Activated T-cell treated with anti-CD3 and anti-CD28 coated beads, Interleukin-2, amount 50 U/mL, for 24 hours (primary cell): ENCODE measurements at regions not wholly inside any gene's neighbourhood (a gene's known extent, or its start where the extent isn't known, plus 50 kb on each side); places are given as distances from the start of the nearest gene placed in this dataset.

Experiments
- DNase-seq: peaks from one replicate; pipeline ENCODE4 v3.0.0-alpha.2; 2020
- H3K27ac Mint-ChIP-seq: 2 replicates; pipeline ENCODE4 v1.8.0; 2020; ENCODE audit warnings: mild to moderate bottlenecking, mixed read lengths
- H3K27me3 Mint-ChIP-seq: 2 replicates; pipeline ENCODE4 v1.8.0; 2020; ENCODE audit warnings: mixed read lengths
- H3K36me3 Mint-ChIP-seq: 2 replicates; pipeline ENCODE4 v1.8.0; 2020; ENCODE audit warnings: low read depth, mixed read lengths
- H3K4me1 Mint-ChIP-seq: 2 replicates; pipeline ENCODE4 v1.8.0; 2020; ENCODE audit warnings: low read depth, mixed read lengths
- H3K4me3 Mint-ChIP-seq: 2 replicates; pipeline ENCODE4 v1.8.0; 2020; ENCODE audit warnings: mild to moderate bottlenecking, moderate library complexity, mixed read lengths
- H3K9me3 Mint-ChIP-seq: 2 replicates; pipeline ENCODE4 v1.8.0; 2020; ENCODE audit warnings: mixed read lengths

DNA sequence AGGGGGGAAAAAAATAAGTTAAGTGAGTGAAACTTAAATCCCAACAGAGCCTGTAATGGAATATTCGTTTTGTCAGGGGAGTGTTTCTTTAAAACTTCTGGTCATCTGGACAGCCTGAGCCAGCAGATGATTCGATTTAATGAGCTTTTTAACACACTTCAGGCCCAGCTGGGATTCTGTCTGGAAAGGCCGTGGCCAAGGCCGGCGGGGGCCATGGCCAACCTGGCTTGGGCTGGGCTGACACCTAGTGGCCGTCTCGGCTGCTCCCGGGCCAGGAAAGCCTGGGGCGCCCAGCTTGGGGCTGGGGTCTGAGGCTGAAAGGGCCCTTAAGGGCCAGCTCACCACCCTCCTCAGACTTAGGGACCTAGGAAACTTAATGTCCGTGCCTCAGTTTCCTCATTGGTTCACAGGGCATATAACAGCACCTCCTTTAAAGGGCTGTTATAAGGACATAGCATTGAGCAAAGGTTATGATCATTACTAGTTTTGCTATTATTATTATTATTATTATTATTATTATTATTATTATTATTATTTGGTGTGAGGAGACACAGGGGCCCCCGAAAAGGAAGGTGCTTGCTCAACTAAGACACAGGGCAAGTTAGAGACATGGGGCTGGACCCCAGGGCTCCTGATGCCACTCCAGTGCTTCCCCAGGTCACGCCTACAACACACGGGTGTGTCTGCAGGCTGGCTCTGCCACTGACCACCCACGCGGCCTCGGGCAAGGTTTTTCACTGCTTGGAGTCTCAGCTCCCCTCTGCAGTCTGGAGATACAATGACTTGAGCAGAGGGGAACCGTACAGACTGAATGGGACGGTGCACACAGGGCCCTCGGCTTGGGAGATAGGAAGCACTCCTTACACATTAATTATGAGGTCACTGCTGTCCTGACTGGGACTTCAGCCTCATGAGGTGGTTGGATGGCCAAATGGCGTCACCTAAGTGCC is 84.0 kb downstream of the SYNE3 start:
- H3K27ac Mint-ChIP-seq, result no peak overlapping the region
- no peaks in the 10 kb centered on the region for H3K27me3 Mint-ChIP-seq
- H3K4me3 Mint-ChIP-seq, result no peak overlapping the region
- no peaks in the 10 kb centered on the region for H3K4me1 Mint-ChIP-seq
- peaks cover 95% of the 10 kb centered on the region for H3K36me3 Mint-ChIP-seq
- H3K9me3 Mint-ChIP-seq, result no peaks in the 10 kb centered on the region
- no peak for DNase-seq

DNA sequence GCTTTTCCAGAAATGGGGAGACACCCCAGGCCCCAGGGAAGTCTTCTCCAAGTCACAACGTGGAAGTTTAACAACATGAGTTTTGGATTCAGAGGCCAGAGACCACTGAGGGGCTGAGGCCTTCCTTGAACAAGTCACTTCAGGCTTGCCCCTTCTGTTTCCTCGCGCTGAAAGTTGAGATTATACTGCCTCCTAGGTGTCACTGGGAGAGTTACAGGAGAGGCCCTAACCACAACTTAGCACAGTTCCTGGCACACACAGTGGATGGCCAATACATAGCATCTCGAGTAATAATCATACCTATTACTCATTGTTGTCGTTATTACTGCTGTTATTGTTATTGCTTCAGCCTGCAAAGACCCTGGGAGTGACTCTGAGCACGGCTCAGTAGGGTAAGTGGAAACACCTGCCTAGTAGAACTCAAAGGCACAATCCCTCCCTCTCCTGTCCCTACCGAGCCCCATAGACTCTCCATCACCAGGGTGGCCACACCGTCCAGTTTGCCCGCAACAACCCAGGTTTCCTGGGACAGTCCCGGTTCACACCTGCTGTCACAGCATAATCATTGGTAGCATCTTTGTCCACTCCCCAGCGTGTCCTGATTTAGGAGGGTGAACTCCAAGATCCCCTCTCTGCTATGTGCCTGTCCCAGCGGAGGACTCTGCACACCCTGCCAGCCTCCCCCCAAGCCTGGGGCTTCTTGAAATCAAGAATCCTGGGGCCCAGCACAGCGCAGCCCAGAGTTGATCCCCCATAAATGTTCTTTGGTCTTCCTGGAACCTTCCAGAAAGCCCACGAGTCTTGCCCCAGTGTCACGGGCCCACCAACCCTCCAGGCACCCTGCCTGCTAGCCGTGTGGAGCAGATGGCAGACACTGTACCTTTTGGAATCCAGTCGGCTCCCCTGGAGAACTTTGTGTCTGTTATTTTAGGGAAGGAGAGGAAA is 85.0 kb downstream of the SYNE3 start:
- Mint-ChIP-seq H3K4me3 (no peak overlapping the region), H3K36me3 (peaks cover 87% of the 10 kb centered on the region), H3K27ac (no peak overlapping the region), H3K9me3 (no peaks in the 10 kb centered on the region), H3K4me1 (no peaks in the 10 kb centered on the region), H3K27me3 (no peaks in the 10 kb centered on the region)
- DNase-seq, result no peak

DNA sequence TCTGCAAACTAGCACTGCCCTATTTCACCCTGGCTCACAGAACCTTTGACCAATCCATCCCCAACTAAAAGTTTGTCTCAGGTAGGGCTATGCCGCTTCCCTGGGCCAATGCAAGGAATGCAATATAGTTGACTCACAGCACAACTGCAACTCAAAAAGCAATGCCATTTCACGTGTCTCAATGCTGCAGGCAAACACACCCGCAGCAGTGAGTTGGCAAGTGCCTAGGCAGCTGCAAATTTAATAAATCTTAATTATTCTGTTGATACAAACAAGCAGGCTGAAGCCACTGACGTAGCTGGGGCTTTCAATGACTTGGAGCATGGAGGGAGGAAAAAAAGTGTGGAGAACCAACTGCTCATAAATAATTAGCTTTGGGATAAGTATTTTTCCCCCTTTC is 87.9 kb downstream of the SYNE3 start:
- no peaks in the 10 kb centered on the region for H3K4me1 Mint-ChIP-seq
- no peaks in the 10 kb centered on the region for H3K9me3 Mint-ChIP-seq
- H3K4me3 Mint-ChIP-seq, result no peak overlapping the region
- no peak overlapping the region for H3K27ac Mint-ChIP-seq
- no peak for DNase-seq
- H3K36me3 Mint-ChIP-seq, result peaks cover 78% of the 10 kb centered on the region
- no peaks in the 10 kb centered on the region for H3K27me3 Mint-ChIP-seq

DNA sequence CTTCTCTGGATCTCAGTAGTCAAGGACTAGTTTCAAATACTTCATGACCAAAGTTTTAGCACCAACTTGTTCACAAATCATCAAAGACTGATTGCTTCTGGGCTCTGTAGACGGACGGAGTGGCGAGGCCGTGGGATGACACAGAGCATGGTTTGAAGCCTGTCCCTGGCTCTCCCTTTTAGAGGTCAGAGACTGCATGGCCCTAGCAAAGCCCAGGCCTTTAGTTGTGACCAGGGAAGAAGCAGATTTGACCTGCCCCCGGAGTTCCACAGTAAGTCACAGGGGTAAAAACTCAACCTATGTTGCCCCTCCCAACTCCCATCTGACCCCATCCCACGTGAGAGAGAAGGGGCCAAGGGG is 90.4 kb downstream of the SYNE3 start:
- Mint-ChIP-seq H3K27ac (peak overlapping the region; percentile 11), H3K36me3 (peaks cover 78% of the 10 kb centered on the region), H3K4me3 (no peak overlapping the region), H3K4me1 (no peaks in the 10 kb centered on the region), H3K9me3 (peaks cover 5% of the 10 kb centered on the region), H3K27me3 (no peaks in the 10 kb centered on the region)
- DNase-seq, result no peak

DNA sequence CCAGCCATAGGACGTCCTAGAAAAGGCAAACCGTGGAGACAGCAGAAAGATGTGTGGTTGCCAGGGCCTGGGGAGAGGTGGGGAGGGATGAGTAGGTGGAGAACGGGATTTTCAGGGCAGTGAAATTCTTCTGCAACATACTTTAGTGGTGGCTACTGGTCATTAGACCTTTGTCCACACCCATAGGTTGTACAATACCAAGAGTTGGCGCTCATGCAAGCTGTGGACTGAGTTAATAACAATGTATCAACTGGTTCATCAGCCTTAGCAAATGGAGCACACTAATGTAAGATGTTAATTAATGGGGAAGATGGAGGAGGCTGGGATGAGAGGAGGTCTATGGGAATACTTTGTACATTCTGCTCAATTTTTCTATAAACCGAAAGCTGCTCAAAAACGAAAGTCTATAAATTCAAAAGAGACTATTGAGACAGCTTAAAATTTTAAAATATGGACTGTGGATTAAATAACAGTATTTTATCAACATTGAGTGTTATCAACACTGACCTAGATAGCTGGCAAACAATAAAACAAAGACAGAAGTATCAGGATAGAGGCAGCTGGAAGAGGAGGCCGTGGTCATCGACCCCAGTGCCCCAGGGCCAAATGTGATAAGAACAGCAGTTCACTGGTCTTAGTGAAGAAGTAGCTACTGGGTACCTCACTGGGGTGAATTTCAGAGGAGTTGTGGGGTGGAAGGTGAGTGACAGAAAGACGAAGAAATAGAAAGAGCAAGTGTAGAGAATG is 90.9 kb downstream of the SYNE3 start:
- H3K36me3 Mint-ChIP-seq, result peaks cover 78% of the 10 kb centered on the region
- DNase-seq, result no peak
- peak overlapping the region; percentile 11 for H3K27ac Mint-ChIP-seq
- H3K9me3 Mint-ChIP-seq, result peaks cover 5% of the 10 kb centered on the region
- H3K27me3 Mint-ChIP-seq, result no peaks in the 10 kb centered on the region
- no peaks in the 10 kb centered on the region for H3K4me1 Mint-ChIP-seq
- no peak overlapping the region for H3K4me3 Mint-ChIP-seq

DNA sequence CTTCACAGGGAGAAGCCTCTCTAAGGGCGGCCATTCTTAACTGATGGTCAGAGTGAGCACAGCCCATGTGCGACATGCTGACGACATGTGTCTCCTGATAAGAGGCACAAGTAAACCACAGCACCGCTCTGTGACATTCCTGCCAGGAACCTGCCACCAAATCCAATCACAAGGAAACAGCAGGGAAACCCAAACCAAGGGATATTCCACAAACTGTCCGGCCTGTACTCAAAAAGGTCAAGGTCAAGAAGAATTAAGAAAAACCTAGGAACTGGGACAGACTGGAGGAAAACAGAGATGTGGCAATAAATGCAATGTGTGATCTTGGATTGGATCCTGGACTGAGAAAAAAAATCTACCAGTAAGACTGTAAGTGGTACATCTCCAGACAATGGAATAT is 91.9 kb downstream of the SYNE3 start:
- H3K27ac Mint-ChIP-seq, result no peak overlapping the region
- no peaks in the 10 kb centered on the region for H3K4me1 Mint-ChIP-seq
- DNase-seq, result no peak
- no peaks in the 10 kb centered on the region for H3K27me3 Mint-ChIP-seq
- H3K4me3 Mint-ChIP-seq, result no peak overlapping the region
- H3K9me3 Mint-ChIP-seq, result peaks cover 5% of the 10 kb centered on the region
- peaks cover 78% of the 10 kb centered on the region for H3K36me3 Mint-ChIP-seq

DNA sequence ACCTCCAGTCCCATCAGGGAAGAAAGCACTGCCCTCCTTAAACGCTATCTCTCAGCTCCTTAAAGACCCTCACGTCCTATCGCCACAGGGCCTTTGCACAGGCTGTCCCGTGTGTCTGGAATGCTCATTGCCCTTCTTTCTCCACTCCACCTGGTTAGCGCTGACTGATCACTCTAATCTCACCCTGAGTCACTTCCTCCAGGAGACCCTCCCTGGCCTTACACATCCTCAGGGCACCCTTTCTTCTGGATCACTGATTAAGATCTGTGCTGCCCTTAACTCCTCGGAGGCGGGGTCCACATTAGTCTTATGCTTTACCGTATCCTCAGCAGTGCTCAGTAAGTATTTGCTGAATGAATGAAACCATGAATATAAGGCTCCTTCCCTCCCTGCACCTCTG is 94.7 kb downstream of the SYNE3 start:
- no peak overlapping the region for H3K4me3 Mint-ChIP-seq
- H3K36me3 Mint-ChIP-seq, result peaks cover 80% of the 10 kb centered on the region
- no peaks in the 10 kb centered on the region for H3K27me3 Mint-ChIP-seq
- H3K9me3 Mint-ChIP-seq, result peaks cover 5% of the 10 kb centered on the region
- H3K4me1 Mint-ChIP-seq, result no peaks in the 10 kb centered on the region
- no peak overlapping the region for H3K27ac Mint-ChIP-seq
- DNase-seq, result no peak

DNA sequence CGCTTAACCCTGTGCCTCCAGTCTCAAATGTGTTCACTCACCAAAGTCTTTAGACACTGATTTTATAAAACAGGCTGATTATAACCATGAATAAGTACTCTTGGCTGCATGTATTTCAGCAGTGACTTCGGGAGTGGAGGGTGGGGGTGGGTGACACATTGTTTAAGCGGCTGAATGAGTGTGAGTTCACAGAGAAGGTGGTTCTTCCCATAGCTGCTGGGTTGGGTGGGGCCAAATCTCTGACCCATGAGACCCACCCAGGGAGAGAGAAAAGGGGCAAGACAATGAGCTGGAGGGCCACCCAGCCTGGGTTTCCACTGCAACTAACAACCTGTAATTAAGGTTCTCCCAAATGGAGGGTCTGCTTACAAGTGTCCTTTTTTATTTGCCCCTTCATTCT is 96.4 kb downstream of the SYNE3 start:
- Mint-ChIP-seq H3K27me3 (no peaks in the 10 kb centered on the region), H3K36me3 (peaks cover 82% of the 10 kb centered on the region), H3K9me3 (peaks cover 5% of the 10 kb centered on the region), H3K4me3 (no peak overlapping the region), H3K4me1 (no peaks in the 10 kb centered on the region), H3K27ac (no peak overlapping the region)
- no peak for DNase-seq

DNA sequence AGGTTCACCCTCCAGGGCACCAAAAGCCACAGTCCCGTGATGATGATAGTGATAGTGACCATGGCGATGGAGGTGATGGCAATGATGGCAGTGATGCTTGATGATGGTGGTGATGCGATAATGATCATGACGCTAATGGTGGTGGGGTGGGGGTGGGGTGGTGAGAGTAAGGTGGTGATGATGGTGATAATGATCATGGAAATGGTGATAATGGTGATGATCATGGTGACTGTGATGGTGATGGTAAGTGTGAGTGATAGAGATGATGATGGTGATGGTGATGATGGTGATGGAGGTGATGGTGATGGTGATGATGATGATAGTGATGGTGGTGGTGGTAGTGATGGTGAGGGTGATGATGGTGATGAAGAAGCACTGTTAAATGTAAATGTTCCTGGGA is 96.9 kb downstream of the SYNE3 start:
- Mint-ChIP-seq H3K27ac (no peak overlapping the region), H3K4me3 (no peak overlapping the region), H3K36me3 (peaks cover 78% of the 10 kb centered on the region), H3K9me3 (peaks cover 5% of the 10 kb centered on the region), H3K4me1 (no peaks in the 10 kb centered on the region), H3K27me3 (no peaks in the 10 kb centered on the region)
- no peak for DNase-seq

DNA sequence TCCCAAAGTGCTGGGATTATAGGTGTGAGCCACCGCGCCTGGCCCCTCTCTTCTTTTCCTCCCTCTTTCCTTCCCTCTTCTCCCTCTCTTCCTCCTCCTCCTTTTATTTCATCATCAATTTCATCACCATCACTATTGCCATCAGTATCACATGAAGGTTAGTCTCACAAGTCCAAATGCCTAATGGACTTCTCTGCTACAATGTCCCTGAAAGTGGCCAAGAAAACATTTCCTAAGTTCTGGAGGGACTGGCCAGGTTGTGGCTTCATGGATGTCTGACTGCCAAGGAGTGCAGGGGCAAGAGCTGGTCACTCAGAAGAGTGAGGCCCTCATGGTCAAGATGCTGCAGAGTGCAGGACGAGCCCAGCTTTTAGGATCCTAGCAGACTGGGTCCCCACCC is 97.6 kb downstream of the SYNE3 start:
- Mint-ChIP-seq H3K9me3 (peaks cover 5% of the 10 kb centered on the region), H3K4me1 (no peaks in the 10 kb centered on the region), H3K36me3 (peaks cover 75% of the 10 kb centered on the region), H3K27me3 (no peaks in the 10 kb centered on the region), H3K27ac (no peak overlapping the region), H3K4me3 (no peak overlapping the region)
- no peak for DNase-seq

DNA sequence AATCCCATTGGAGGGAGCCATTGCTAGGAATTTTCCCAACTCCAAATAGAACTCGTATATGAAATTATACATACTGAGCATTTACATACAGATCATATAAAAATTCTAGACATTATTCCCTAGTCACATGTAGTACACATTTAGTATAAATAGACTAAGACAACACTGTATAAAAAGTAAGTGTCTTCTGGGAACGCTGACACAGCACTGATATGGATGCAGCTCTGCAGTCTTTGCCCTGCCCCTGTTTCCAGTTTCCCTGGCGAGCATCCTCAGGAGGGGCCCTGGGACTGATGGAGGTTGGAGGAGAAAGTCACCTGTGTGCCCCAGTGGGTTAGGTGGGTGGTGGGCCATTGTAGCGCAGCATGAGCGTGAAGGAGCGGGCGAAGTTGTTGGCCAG is 97.8 kb upstream of the CLMN start:
- Mint-ChIP-seq H3K9me3 (peaks cover 5% of the 10 kb centered on the region), H3K36me3 (peaks cover 73% of the 10 kb centered on the region)

DNA sequence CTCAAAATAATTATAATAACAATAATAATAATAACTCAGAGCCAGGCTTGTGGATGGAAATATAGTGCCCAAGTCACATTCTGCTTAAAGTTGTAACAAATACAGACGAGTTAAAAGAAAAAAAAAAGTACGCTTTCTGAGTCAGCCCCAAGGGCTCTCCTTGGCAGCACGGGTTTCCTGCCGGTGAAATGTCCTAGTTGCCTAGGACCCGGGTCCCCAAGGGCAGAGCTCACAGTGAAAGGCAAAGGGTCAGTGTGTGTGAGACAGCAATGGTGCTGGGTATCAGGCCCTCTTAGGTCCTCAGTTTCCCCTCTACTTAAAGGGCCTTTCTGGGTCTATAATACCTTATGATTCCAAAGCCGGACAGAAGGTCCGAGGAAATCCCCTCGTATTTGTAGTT is 96.3 kb upstream of the CLMN start:
- peaks cover 70% of the 10 kb centered on the region for H3K36me3 Mint-ChIP-seq
- H3K9me3 Mint-ChIP-seq, result no peaks in the 10 kb centered on the region
- DNase-seq, result no peak
- no peak overlapping the region for H3K4me3 Mint-ChIP-seq
- H3K4me1 Mint-ChIP-seq, result no peaks in the 10 kb centered on the region
- H3K27me3 Mint-ChIP-seq, result no peaks in the 10 kb centered on the region
- no peak overlapping the region for H3K27ac Mint-ChIP-seq

More for the DNA sequence above, 97.8 kb upstream of the CLMN start:
- no peaks in the 10 kb centered on the region for H3K4me1 Mint-ChIP-seq
- H3K27ac Mint-ChIP-seq, result no peak overlapping the region
- DNase-seq, result no peak
- no peaks in the 10 kb centered on the region for H3K27me3 Mint-ChIP-seq
- no peak overlapping the region for H3K4me3 Mint-ChIP-seq

DNA sequence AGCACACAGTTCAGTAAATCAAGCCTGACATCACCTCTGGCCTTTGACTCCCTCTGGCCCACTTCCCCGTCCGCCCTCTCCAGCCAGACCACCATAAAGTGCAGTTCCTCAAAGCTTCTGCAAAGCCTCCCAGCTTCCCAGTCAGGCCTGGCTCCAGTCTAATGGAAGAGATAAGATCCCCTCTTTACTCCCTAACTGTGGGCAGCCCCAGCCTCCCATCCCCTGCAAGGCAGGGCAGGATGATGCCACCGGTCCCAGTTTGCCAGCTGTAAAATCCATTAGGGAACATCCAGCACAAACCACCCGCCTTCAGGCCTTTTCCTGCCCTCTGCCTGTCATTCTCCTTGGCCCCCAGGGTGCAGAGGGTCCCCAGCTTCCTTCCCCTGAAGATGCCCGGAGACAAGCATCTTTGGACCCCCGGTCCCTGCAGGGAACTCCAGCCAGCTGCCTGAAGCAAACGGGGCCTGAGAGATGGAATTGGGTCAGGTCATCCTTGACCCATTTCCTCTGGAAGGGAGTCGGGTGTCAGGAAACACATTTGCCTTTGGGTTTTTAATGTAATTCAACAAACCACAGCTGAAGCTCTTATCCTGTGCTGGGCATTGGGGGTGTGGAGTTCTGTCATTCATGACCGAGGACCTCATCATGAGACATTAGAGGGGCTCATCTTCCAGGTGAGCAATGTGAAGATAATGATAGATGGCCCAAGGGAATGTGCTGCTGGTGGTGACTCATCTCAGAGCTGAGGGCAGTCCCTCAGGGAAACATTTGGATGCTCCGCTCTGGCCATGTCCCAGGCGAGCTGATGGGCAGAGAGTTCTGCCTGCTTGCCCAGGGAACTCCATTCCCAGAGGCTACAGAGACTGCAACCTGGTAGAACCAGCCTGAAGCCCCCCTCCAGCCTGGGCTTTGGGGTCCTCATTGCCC is 93.8 kb upstream of the CLMN start:
- Mint-ChIP-seq H3K4me1 (no peaks in the 10 kb centered on the region), H3K36me3 (peaks cover 60% of the 10 kb centered on the region), H3K4me3 (no peak overlapping the region), H3K27ac (peak overlapping the region; percentile 4), H3K27me3 (no peaks in the 10 kb centered on the region), H3K9me3 (no peaks in the 10 kb centered on the region)
- DNase-seq, result no peak
